Nephron progenitor cell (in vitro differentiated cells): ENCODE measurements at regions not wholly inside any gene's neighbourhood (a gene's known extent, or its start where the extent isn't known, plus 50 kb on each side); places are given as distances from the start of the nearest gene placed in this dataset.

Experiments used
- DNase-seq: peaks from one replicate; pipeline ENCODE4 v3.0.0; 2021
- H3K27ac Mint-ChIP-seq: 2 replicates; pipeline ENCODE4 v1.8.0; 2021; ENCODE audit warnings: mild to moderate bottlenecking, moderate library complexity, mixed read lengths
- H3K27me3 Mint-ChIP-seq: 2 replicates; pipeline ENCODE4 v1.8.0; 2021; ENCODE audit warnings: mild to moderate bottlenecking, low read depth, mixed read lengths; ENCODE audit not compliant: poor library complexity
- H3K36me3 Mint-ChIP-seq: 2 replicates; pipeline ENCODE4 v1.8.0; 2021; ENCODE audit warnings: low read depth, mixed read lengths
- H3K4me1 Mint-ChIP-seq: 2 replicates; pipeline ENCODE4 v1.8.0; 2021; ENCODE audit warnings: mixed read lengths
- H3K4me3 Mint-ChIP-seq: 2 replicates; pipeline ENCODE4 v1.8.0; 2021; ENCODE audit warnings: mild to moderate bottlenecking, moderate library complexity, mixed read lengths
- H3K9me3 Mint-ChIP-seq: 2 replicates; pipeline ENCODE4 v1.8.0; 2021; ENCODE audit warnings: mild to moderate bottlenecking, moderate library complexity, mixed read lengths
- TF ChIP-seq, protein P1 (sequence below): fragments of 200-600 bp; sonication (generic); IDR thresholded peaks from 2 replicates; pipeline ENCODE4 v1.5.0; 2021; ENCODE audit warnings: antibody characterized with exemption

DNA sequence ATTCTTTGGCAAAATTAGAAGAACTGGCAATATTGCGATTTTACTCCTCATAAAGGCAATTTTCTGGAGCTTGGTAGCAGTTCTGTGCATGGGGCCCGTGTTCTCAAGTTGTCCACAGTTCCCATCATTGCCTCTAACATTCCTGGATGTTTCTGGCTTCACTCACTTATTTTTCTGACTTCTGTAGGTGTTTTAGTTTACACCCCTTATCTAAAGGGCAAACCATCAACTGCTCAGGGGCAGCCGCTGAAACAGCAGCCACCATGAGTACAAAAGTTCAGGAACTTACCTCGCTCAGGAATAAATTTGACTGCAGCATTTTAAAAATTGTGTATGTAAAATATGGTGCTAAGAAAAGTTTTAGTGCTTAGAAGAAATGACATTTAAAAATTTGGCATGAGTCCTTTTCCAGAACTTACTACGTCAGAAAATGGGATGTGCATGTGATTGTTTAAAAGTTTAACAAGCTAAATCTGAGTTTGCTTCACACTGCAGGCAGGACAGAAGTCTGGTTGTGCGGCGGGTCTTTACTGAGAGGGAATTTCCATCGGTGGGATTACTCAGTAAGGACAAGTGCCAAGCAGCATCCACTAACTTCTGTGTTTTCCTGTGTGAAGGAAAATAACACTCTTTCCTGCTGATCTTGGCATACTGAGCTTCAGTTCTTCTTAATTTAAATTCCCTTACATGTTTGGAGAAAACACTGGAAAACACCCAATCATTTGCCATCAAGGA, 261.7 kb downstream of the MAT2B start:
- H3K27me3 Mint-ChIP-seq = peaks cover 15% of the 10 kb centered on the region
- peaks cover 21% of the 10 kb centered on the region for H3K4me1 Mint-ChIP-seq
- no peak overlapping the region for H3K27ac Mint-ChIP-seq
- H3K9me3 Mint-ChIP-seq = no peaks in the 10 kb centered on the region
- TF ChIP-seq, protein P1, sequence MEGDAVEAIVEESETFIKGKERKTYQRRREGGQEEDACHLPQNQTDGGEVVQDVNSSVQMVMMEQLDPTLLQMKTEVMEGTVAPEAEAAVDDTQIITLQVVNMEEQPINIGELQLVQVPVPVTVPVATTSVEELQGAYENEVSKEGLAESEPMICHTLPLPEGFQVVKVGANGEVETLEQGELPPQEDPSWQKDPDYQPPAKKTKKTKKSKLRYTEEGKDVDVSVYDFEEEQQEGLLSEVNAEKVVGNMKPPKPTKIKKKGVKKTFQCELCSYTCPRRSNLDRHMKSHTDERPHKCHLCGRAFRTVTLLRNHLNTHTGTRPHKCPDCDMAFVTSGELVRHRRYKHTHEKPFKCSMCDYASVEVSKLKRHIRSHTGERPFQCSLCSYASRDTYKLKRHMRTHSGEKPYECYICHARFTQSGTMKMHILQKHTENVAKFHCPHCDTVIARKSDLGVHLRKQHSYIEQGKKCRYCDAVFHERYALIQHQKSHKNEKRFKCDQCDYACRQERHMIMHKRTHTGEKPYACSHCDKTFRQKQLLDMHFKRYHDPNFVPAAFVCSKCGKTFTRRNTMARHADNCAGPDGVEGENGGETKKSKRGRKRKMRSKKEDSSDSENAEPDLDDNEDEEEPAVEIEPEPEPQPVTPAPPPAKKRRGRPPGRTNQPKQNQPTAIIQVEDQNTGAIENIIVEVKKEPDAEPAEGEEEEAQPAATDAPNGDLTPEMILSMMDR = no peak
- no peaks in the 10 kb centered on the region for H3K36me3 Mint-ChIP-seq
- H3K4me3 Mint-ChIP-seq = no peak overlapping the region
- DNase-seq = no peak

DNA sequence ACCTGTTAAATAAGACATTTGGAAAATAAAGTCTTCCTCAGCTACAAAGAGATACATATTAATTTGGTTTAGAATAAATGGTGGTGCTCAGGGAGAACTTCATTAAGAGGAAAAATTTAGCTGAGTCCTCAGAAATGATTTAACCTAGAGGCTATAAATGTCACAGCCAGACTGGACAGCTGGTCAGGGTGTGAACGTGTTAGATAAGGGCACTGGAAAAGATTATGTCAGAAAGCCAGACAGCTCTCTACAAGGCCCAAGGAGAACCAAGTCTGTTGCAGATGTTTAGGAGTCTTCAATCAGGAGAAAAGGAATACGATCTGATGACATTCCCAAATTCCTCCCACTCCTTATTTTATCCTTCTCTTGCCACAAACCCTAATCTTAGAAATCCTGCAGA, 265.2 kb downstream of the MAT2B start:
- no peaks in the 10 kb centered on the region for H3K36me3 Mint-ChIP-seq
- H3K9me3 Mint-ChIP-seq = peaks cover 4% of the 10 kb centered on the region
- H3K27ac Mint-ChIP-seq = no peak overlapping the region
- DNase-seq = no peak
- H3K4me1 Mint-ChIP-seq = peaks cover 41% of the 10 kb centered on the region
- peaks cover 22% of the 10 kb centered on the region for H3K27me3 Mint-ChIP-seq
- H3K4me3 Mint-ChIP-seq = no peak overlapping the region
- TF ChIP-seq, protein P1 = no peak

DNA sequence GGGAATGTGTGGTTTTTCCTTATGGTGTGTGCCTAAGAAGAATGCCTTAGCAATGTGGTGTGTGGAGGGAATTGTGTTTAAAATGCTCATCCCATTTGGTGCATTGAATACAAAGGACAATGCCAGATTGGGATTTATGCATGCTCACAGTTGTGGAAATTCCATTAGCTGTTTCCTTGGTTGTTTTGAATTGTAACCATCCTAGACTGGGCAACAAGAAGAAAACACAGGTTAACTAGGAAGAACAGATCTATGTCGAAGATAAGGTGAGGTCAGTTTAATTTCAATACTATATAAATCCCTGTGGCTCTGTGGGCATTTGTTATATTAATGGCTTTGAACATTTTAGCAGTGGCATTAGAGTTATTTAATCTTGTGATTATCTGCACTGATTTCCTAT, 266.8 kb downstream of the MAT2B start:
- Mint-ChIP-seq H3K27ac (peak overlapping the region; percentile 73), H3K9me3 (peaks cover 4% of the 10 kb centered on the region), H3K36me3 (no peaks in the 10 kb centered on the region), H3K27me3 (peaks cover 24% of the 10 kb centered on the region), H3K4me3 (no peak overlapping the region), H3K4me1 (peaks cover 41% of the 10 kb centered on the region)
- DNase-seq = no peak
- TF ChIP-seq, protein P1 = no peak

DNA sequence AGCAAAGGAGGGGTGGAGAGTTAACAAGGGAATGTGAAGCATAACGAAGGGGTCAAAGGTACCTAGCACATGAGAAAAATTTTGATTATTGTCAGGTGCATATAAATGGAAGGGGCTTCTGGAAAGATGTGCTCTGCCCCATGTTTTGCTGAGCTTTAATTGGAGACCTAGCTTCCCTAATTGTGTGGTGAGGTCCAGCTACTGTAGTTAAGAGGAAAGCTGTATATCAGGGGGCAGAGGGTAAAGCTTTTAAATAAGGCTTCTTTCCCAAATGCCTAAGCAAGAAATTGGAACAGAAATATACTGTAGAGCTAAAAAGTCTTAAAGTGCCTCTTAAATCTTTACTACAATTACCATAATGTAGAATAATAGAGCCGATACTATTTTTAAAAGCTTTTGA, 267.2 kb downstream of the MAT2B start:
- Mint-ChIP-seq H3K9me3 (peaks cover 4% of the 10 kb centered on the region), H3K27ac (no peak overlapping the region), H3K27me3 (peaks cover 25% of the 10 kb centered on the region), H3K4me3 (no peak overlapping the region), H3K4me1 (peaks cover 41% of the 10 kb centered on the region), H3K36me3 (no peaks in the 10 kb centered on the region)
- no peak for DNase-seq
- TF ChIP-seq, protein P1 = no peak

DNA sequence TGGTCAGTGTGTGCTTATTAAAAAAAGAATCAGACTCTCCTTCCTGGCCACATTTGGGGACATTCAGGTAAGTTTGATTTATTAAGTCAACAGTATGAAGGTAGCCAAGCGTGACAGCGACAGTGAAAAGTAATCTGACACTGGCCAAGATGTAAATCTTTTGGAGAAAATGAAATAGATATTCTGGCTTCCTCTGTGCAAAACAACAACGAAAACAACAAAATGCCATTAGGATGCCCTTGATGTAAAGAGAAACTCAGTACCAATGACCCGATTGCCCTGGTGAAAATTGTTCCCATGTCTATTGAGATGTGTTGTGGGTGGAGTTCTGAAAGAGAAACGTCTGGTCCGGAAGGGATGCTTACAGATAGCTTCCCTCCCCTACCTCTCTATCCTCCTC, 267.8 kb downstream of the MAT2B start:
- TF ChIP-seq, protein P1 = no peak
- Mint-ChIP-seq H3K4me1 (peaks cover 41% of the 10 kb centered on the region), H3K9me3 (peaks cover 9% of the 10 kb centered on the region)

DNA sequence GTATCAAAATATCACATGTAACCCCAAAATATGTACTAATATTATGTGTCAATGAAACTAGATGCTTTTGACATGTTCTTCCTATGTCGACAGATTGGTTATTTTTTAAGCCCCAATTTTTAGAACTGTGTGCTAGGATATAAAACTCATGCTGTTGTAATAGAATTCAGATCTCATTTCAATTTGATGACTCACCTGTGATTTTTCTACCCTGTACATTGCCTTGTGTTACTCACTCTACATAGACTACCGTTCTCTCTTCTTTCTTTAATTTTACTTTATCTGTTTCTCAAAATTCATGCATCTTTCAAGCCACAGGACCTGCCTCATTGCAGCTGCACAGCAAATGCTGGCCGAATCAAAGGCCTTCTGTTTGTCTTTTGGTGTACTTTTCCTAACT, 284.5 kb downstream of the MAT2B start:
- H3K36me3 Mint-ChIP-seq = no peaks in the 10 kb centered on the region
- no peaks in the 10 kb centered on the region for H3K9me3 Mint-ChIP-seq
- H3K4me1 Mint-ChIP-seq = no peaks in the 10 kb centered on the region
- H3K27ac Mint-ChIP-seq = no peak overlapping the region
- DNase-seq = no peak
- H3K4me3 Mint-ChIP-seq = no peak overlapping the region
- TF ChIP-seq, protein P1 = no peak
- H3K27me3 Mint-ChIP-seq = no peaks in the 10 kb centered on the region

More for the DNA sequence above, 267.8 kb downstream of the MAT2B start:
- Mint-ChIP-seq H3K27me3 (peaks cover 26% of the 10 kb centered on the region), H3K27ac (peak overlapping the region; percentile 70), H3K36me3 (no peaks in the 10 kb centered on the region), H3K4me3 (no peak overlapping the region)
- DNase-seq = peak; percentile 16
